ENCODE measurements at regions not wholly inside any gene's neighbourhood (a gene's known extent, or its start where the extent isn't known, plus 50 kb on each side); places are given as distances from the start of the nearest gene placed in this dataset.

DNA sequence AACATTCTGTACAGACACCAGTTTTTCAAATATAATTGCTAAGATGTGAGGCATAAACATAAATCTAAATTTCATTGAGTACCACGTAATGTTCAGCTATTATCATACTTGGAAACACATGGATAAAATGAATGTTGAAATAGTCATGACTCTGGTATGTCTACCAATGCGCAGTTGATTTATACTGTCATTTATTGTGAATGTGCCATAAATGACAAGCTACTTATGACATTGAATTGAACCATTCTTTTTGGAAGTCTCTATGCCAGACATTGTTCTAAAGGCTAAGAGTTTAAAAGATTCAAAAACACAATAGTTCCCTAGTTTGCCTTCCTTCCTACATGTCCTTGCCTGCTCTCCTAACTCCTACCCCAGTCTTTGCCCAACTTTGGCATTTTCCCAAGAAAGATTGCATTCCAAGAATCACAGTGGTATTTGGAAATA lies 96.6 kb upstream of the DMD start:
- no peak for TF ChIP-seq CTCF (IDR thresholded peaks at IDR 0.05)
- TF ChIP-seq POLR2A (IDR thresholded peaks at IDR 0.05), result no peak
